Hypothalamus (tissue), 51 donors: ENCODE measurements at regions not wholly inside any gene's neighbourhood (a gene's known extent, or its start where the extent isn't known, plus 50 kb on each side); places are given as distances from the start of the nearest gene placed in this dataset.

ENCODE experiments used
- DNase-seq, 51 donors: peaks; one replicate each; lab custom pipeline; 2025; lab: John Stamatoyannopoulos, UW

- peak in 8 of 51 donors; percentile 7 to 46 (median 23) for DNase-seq
These were observed 557.4 kb upstream of the ZNF462 start for GRCh38 chr9:106305428-106306133.

DNA sequence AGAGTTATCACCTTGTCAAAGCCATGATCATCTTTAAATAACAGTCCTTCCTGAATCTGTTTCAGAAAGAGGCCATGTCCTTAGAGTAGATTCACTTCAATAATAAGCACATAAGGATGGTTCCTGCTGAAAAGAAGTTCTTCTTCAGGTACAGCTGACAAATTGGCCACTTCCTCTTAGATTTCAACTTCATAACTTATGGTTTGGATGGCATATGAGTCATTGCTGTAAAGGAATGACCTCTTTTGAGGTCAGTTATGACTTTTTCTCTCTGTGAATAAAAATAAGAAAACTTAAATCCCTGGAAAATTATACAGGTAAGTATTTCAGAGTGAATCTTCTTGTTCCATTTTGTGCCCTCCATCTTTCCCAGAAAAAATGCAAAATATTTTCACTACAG, 555.3 kb upstream of the ZNF462 start:
- DNase-seq, result no peak

- DNase-seq, result no peak
These were observed 553.0 kb upstream of the ZNF462 start for GRCh38 chr9:106309925-106310324.

- peak in 1 of 51 donors; percentile 6 for DNase-seq
These were observed 552.2 kb upstream of the ZNF462 start for GRCh38 chr9:106310782-106311181.

GRCh38 chr9:106312906-106313305, 550.1 kb upstream of the ZNF462 start:
- no peak for DNase-seq

- DNase-seq, result no peak
These were observed 548.5 kb upstream of the ZNF462 start for GRCh38 chr9:106314476-106314875.

DNA sequence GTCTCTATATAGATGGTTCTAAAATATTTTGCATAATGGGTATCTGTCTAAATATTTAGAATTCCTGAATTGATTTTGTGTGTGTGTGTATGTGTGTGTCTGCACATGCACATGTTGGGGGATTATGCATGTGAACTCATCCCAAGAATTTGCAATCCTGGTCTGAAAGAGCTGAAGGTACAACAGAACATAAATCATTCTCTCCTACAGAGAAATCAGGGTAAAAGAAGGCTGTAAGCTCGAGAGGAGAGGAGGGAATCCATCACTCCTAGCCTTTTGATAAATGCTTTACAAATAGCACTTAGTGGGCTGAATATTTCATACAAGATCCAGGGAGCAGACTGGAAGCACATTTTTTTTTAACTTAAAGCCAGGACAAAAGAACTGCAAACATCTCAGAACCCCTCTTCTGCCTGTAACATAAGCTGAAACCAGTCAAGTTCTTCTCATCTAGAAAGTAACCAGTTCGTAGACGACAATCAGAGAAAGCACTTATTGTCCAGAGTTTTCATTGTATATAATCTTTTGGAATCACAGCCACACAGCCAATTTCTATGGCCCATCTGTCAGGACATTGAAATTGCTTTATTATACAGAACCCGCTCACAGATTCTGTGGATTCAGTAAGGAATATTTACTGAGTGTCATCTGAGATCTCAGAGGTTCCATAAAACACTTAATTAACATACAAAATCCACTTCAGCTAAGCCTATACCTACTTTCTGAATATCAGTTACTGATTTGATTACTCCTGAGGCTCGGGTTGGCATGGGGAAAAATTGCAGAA, 541.4 kb upstream of the ZNF462 start:
- no peak for DNase-seq

DNA sequence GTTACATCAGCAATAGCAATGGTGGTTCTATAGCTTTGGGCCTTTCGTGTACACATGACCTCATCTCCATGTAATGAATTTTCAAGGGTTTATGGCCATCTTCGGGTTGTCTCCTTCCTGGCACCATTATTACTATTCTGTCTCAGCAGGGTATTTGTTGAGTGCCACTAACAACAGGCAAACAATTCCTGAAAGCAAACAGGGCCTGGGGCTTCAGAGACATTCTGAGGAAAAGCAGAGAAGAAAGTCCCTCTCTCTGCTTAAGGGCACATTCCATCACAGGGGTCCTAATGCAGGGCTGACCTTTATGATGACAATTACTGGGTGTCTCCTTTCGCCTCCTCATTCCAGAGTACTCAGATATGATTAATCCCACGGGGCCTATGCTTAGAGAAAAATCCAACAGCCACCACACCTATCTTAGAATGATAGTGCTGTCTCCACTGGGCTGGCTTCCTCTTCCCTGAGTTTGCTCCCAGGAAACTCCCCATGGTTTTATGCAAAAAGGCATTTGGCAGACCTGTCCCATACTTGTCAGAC, 540.2 kb upstream of the ZNF462 start:
- no peak for DNase-seq

DNA sequence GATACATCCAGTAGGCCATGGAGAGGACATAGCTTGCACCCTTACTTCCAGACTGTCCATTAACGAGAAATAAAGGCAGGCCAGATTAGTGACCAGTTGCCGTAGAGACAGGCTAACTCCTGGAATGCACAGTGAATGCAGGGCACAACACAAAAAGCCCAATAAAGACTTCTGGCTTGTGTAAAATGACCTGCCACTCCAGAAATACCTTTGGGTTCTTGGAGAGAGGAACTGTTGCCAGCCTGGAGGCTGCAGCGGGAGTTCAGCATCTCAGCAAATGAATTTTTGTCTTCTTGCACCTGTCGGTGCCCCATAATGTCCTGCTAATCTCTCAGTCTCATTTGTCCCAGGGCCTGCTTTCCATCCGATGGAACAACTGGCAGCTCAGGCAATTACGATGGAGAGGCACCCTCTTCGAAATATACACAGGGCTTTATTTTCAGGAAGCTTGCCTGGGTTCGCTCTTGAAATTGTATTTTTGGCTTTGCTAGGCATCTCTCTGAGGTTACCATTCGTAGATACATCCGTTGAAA, 538.8 kb upstream of the ZNF462 start:
- peak in 2 of 51 donors; percentile 2 to 33 for DNase-seq

DNA sequence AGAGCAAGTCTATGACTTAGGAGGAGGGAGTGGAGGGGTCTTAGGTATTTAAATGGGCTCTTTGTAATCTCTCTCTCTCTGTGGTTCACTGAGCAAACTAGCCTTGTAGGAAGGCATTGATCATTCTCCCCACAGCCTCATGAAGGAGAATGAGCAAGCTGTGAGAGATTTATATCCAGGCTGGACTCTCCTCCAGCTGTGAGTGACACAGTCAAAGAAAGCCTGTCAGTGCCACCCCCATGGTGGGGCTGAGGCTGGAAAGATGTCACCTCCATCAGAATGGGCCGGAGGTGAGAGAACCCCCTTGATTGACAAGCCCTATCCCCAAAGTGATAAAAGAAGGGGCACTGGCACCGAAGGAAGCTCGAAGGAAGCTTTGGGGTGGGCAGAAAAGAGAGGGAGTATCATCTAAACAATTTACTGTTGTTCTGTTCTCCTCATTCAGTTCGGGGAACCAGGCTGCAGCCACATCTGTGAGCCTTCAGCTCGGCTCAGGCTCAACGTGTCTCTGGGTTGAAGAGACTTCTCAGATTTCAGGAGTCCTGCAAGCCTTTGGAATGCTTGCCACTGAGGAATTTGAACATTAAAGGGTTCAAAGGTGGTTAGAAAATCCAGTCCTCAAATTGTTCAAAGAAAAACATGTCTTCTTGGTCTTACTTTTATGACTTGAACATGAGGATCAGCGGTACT, 538.2 kb upstream of the ZNF462 start:
- DNase-seq, result peak in 13 of 51 donors; percentile 1 to 68 (median 9)

DNA sequence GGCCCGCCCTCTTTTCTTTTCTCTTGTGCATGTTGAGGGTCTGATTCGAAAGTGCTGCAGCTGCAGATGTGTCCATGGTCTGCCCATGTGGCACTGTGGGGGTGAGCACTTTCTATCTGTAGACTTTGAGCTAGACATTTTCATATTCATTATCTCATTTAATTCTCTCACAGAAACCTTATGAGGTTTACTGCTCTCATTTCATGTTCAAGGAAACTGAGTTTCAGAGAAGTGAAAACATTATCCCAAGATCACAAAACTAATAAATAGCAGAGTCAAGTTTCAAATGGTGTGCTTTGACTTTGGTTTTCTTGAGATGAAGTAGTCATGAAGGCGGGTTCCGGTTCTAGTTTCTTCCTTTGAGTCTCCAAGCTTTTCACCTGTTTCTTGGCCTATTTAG, 536.5 kb upstream of the ZNF462 start:
- DNase-seq, result no peak

DNA sequence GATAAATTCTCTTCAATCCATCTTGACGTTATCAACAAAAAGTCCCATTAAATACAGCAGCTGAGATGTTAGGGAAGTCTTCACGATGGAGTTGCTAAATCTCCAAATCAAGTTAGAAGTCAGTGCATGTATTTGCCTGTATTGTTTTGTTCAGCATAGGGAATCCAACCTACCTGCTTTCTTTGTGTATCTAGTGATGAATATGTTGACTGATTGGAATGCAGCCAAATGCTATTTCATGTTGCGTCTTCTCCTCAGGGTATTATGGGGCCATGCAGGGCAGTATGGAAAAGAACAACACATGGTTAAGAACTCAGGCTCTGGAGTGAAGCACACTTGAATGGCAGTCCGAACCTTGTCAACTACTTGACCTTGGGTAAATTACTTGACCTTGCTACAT, 529.5 kb upstream of the ZNF462 start:
- no peak for DNase-seq

DNA sequence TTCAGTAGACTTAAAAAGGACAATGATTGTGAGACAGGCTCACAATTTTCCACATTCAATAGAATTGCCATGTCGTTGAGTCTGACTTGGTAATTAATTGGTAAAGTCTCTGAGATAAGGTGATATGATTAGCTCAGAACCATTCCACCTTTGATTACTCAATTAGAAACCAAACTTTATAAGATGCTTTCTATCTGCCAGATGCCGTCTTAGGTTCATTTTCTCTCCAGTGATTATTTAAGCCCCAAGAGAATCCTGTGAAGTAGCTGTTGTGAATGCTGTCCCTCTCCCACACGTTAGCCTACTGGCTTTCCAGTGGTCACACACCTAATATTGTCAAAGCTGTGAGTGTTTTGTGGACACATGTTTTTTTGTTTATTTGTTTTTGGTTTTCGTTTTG, 528.9 kb upstream of the ZNF462 start:
- no peak for DNase-seq

DNA sequence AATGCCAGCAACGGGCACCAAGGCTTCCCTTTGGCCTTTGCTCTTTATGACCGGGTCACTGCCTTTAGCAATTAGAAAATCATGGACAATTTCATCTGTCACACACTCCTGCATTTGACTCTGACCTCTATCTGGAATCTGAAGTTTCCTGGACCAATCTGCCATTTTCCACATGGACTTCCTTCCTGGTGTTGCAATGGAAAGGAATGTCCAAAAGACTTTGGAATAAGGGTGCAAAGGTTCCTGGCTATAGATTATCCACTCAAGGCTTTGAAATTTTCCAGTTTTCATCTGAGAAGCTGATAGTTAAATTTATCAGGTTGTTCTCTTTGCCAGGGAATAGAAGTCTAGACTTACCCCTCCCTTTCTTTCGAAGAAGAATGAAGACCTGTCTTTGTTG, 523.1 kb upstream of the ZNF462 start:
- no peak for DNase-seq

DNA sequence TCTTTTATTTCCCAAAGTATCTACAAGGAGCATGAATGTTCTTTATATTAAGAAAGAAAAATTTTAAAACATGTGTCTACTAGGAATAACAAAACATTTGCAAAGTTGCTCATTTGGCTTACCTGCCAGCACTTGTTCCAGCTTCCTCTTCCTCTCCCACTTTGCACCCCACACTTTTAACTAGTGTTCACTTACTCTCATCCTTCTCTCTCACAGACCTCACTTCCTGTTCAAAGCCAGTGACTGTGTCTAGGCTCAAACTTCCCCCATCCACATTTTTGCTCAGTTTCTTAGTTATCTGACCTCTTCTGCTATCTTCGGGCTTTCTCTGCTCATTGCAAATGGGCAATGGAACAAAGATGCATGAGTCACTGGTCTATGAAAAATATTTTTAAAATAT, 512.2 kb upstream of the ZNF462 start:
- no peak for DNase-seq

GRCh38 chr9:106356924-106357323, 506.0 kb upstream of the ZNF462 start:
- DNase-seq, result no peak

DNA sequence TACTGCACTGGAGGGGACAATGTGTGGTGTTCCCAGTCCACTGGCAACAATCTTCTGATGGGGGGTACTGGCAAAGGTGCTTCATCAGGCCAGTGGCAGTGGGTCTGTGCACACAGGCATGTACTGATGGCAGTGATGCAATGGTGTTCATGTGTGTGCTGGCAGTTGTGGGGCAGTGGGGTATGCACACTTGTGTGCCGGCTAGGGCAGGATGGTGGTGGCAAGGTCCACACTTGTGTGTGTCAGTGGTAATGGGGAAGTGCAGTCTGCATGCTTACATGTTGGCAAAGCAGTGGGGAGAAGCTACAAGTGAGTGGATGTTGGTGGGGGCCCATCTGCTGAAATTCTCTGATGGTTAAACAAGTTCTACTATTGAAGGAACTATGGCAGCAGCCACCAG, 504.6 kb upstream of the ZNF462 start:
- DNase-seq, result no peak

DNA sequence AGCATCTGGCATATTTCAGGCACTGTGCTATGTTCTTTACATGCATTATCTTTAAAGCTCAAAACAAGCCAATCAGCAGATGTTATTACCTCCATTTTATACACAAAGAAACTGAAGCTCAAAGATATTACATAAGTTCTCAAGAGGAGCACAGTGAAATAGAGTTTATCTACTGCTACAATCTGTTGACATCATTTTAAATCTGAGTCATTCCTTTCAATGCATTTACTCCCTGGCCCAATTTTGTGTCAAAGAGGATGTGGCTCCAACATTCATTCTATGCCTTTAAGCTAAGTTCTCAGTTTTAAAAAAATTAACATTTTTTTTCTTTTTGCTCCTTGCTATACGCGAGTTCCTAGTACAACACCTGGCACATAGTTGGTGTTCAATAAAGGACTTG, 486.3 kb upstream of the ZNF462 start:
- DNase-seq, result no peak

DNA sequence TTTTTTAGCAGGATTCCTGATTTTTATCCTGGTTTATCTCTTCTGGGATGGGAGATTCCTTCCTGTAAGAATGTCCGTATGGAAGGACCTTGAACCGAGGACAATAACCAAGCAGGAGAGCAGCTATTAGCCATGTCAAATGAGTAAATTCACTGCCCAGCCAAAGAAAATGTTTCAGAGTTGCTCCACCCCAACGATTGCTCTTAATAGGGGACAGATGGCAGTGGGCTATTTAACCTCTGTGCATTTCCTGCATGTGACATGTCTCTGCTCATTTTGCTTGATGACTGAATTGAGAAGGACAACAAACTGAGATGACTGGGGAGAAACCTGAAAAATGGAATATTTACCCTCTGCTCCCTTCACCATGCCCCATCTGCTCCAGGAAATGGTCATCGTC, 479.9 kb upstream of the ZNF462 start:
- no peak for DNase-seq

GRCh38 chr9:106387965-106388364, 475.0 kb upstream of the ZNF462 start:
- no peak for DNase-seq

GRCh38 chr9:106393226-106393625, 469.7 kb upstream of the ZNF462 start:
- DNase-seq, result no peak
